Body of pancreas (tissue), 4 donors: ENCODE measurements at regions not wholly inside any gene's neighbourhood (a gene's known extent, or its start where the extent isn't known, plus 50 kb on each side); places are given as distances from the start of the nearest gene placed in this dataset.
"Not testable (repeated sequence)": the region's sequence is repeated elsewhere in the genome, so short reads cannot be mapped to it uniquely, and the experiment has no call there.

Source experiments
- CTCF ChIP-seq, 7 experiments: fragments of 450-650 bp in 4 of 7; fragments of 200-600 bp in 3 of 7; sonication (generic) in 3 of 7; IDR thresholded peaks; one replicate each; pipeline ENCODE4 v1.5.1; 2016 to 2019; ENCODE audit warnings: antibody characterized with exemption in 7 of 7
- POLR2A ChIP-seq, 3 donors: fragments of 450-650 bp; IDR thresholded peaks; one replicate each; pipeline ENCODE4 v1.6.1; 2016; ENCODE audit warnings: antibody characterized with exemption in 3 of 3, mild to moderate bottlenecking in 2 of 3

GRCh38 chr10:47676102-47676501 is 87.3 kb downstream of the SYT15B start:
- not testable (repeated sequence) for TF ChIP-seq POLR2A, CTCF (IDR thresholded peaks at IDR 0.05)
